ENCODE measurements at regions not wholly inside any gene's neighbourhood (a gene's known extent, or its start where the extent isn't known, plus 50 kb on each side); places are given as distances from the start of the nearest gene placed in this dataset.

DNA sequence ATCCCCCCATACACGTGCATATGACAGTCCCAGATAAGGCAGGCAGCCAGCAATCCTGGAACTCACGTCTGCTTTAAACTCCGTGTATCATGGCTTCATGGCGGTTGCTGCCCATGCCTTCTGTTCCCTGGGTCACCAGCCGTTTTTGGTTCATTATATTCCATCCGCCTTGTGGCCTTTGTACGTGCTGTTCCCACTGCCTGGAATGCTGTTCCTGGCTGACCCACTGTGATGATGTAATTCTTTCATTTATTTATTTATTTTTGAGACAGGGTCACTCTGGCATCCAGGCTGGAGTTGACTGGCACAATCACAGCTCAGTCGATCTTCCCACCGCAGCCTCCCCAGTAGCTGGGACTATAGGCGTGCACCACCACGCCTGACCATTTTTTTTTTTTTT, 136.7 kb upstream of the GSE1 start:
- no peaks in the 10 kb centered on the region for H3K27me3 ChIP-seq (ENCODE audit: control insufficient read depth, insufficient read depth, low read length)
- H3K36me3 ChIP-seq (ENCODE audit: control insufficient read depth, insufficient read depth, low read length): no peaks in the 10 kb centered on the region
- intact Hi-C loops (cut with micrococcal nuclease; ENCODE audit: unreplicated experiment): no loop called here
- H3K4me1 ChIP-seq (ENCODE audit: control insufficient read depth, insufficient read depth, low read length): peaks cover 6% of the 10 kb centered on the region
- H3K4me3 ChIP-seq (ENCODE audit: low read depth in 2 of 2, low read length in 2 of 2): no peak overlapping the region
- BruUV-seq (replicated peaks): no TSS peak
- no peak for ATAC-seq
- TF ChIP-seq, protein P1, sequence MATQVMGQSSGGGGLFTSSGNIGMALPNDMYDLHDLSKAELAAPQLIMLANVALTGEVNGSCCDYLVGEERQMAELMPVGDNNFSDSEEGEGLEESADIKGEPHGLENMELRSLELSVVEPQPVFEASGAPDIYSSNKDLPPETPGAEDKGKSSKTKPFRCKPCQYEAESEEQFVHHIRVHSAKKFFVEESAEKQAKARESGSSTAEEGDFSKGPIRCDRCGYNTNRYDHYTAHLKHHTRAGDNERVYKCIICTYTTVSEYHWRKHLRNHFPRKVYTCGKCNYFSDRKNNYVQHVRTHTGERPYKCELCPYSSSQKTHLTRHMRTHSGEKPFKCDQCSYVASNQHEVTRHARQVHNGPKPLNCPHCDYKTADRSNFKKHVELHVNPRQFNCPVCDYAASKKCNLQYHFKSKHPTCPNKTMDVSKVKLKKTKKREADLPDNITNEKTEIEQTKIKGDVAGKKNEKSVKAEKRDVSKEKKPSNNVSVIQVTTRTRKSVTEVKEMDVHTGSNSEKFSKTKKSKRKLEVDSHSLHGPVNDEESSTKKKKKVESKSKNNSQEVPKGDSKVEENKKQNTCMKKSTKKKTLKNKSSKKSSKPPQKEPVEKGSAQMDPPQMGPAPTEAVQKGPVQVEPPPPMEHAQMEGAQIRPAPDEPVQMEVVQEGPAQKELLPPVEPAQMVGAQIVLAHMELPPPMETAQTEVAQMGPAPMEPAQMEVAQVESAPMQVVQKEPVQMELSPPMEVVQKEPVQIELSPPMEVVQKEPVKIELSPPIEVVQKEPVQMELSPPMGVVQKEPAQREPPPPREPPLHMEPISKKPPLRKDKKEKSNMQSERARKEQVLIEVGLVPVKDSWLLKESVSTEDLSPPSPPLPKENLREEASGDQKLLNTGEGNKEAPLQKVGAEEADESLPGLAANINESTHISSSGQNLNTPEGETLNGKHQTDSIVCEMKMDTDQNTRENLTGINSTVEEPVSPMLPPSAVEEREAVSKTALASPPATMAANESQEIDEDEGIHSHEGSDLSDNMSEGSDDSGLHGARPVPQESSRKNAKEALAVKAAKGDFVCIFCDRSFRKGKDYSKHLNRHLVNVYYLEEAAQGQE (IDR thresholded peaks at IDR 0.05; ENCODE audit: insufficient read depth in 1 of 2, low read depth in 2 of 2, low read length in 1 of 2): no peak
- TF ChIP-seq, protein P2, sequence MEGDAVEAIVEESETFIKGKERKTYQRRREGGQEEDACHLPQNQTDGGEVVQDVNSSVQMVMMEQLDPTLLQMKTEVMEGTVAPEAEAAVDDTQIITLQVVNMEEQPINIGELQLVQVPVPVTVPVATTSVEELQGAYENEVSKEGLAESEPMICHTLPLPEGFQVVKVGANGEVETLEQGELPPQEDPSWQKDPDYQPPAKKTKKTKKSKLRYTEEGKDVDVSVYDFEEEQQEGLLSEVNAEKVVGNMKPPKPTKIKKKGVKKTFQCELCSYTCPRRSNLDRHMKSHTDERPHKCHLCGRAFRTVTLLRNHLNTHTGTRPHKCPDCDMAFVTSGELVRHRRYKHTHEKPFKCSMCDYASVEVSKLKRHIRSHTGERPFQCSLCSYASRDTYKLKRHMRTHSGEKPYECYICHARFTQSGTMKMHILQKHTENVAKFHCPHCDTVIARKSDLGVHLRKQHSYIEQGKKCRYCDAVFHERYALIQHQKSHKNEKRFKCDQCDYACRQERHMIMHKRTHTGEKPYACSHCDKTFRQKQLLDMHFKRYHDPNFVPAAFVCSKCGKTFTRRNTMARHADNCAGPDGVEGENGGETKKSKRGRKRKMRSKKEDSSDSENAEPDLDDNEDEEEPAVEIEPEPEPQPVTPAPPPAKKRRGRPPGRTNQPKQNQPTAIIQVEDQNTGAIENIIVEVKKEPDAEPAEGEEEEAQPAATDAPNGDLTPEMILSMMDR (IDR thresholded peaks at IDR 0.05): no peak
- TF ChIP-seq TCF7L2 (IDR thresholded peaks at IDR 0.05; ENCODE audit: low read depth, low read length): no peak
- ChIA-PET POLR2A (no interaction called here), CTCF (no interaction called here)
- H3K27ac ChIP-seq (ENCODE audit: low read length): no peak overlapping the region
- no peaks in the 10 kb centered on the region for H3K9me3 ChIP-seq (ENCODE audit: control insufficient read depth, insufficient read depth, low read depth, low read length)
- in situ Hi-C loops (cut with HindIII; ENCODE audit: low pct_unique_long_range_greater_than_20kb, low sequenced_read_pairs): no loop called here
- no peak for DNase-seq (ENCODE audit: low read depth, low spot score)

DNA sequence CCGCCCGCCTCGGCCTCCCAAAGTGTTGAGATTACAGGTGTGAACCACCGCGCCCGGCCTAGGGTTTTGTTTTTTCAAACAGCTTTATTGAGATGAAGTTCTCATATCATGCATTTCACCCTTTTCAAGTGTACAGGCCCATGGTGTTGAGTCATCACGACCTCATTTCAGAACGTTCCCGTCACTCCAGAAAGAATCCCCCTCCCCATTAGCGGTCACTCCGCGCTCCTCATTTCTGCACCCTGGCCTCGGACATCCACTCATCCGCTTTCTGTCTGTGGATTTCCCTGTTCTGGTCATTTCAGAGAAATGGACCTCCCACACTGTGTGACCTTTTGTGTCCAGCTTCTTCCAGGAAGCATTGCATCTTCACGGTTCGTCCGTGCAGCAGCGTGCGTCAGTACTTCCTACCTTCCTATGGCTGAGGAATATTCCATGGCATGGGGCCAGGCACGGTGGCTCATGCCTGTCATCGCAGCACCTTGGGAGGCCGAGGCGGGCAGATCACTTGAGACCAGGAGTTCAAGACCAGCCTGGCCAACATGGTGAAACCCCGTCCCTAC, 135.2 kb upstream of the GSE1 start:
- CTCF ChIA-PET: no interaction called here
- BruUV-seq (replicated peaks): no TSS peak
- Histone ChIP-seq H3K27me3 (ENCODE audit: control insufficient read depth, insufficient read depth, low read length) (no peaks in the 10 kb centered on the region), H3K9me3 (ENCODE audit: control insufficient read depth, insufficient read depth, low read depth, low read length) (no peaks in the 10 kb centered on the region), H3K27ac (ENCODE audit: low read length) (no peak overlapping the region), H3K4me3 (ENCODE audit: low read depth in 2 of 2, low read length in 2 of 2) (no peak overlapping the region), H3K4me1 (ENCODE audit: control insufficient read depth, insufficient read depth, low read length) (peaks cover 6% of the 10 kb centered on the region), H3K36me3 (ENCODE audit: control insufficient read depth, insufficient read depth, low read length) (no peaks in the 10 kb centered on the region)
- no peak for DNase-seq (ENCODE audit: low read depth, low spot score)
- ATAC-seq: no peak
- no peak for TF ChIP-seq TCF7L2 (IDR thresholded peaks at IDR 0.05; ENCODE audit: low read depth, low read length)
- TF ChIP-seq SIN3A (IDR thresholded peaks at IDR 0.05; ENCODE audit: borderline replicate concordance, insufficient read depth, low read depth, low read length): no peak
- TF ChIP-seq POLR2AphosphoS5 (IDR thresholded peaks at IDR 0.05; ENCODE audit: low read depth, low read length): no peak
- TF ChIP-seq, protein P1 (IDR thresholded peaks at IDR 0.05; ENCODE audit: insufficient read depth in 1 of 2, low read depth in 2 of 2, low read length in 1 of 2): no peak
- TF ChIP-seq, protein P2 (IDR thresholded peaks at IDR 0.05): no peak
- intact Hi-C loops (cut with micrococcal nuclease; ENCODE audit: unreplicated experiment) (no loop called here), in situ Hi-C loops (cut with HindIII; ENCODE audit: low pct_unique_long_range_greater_than_20kb, low sequenced_read_pairs) (no loop called here)
- POLR2A ChIA-PET: no interaction called here
